Activated B cell treated with CpG ODN at 0.5 μM for 24 hours (primary cell): ENCODE measurements at regions not wholly inside any gene's neighbourhood (a gene's known extent, or its start where the extent isn't known, plus 50 kb on each side); places are given as distances from the start of the nearest gene placed in this dataset.

Experiments used
- ATAC-seq: fragments of 200-7000 bp; cut with Tn5 transposase; one replicate; pipeline ENCODE4 v1.10.0; 2021; ENCODE audit warnings: low read depth, mild to moderate bottlenecking, moderate library complexity
- CTCF ChIA-PET: fragments of 350-600 bp; sonication (Branson Sonifier 250); formaldehyde crosslinking; loops from one replicate; lab custom pipeline; 2021; ENCODE audit warnings: antibody characterized with exemption; lab: Charles Lee
- POLR2A ChIA-PET: fragments of 350-600 bp; sonication (Branson Sonifier 250); formaldehyde crosslinking; loops from one replicate; lab custom pipeline; 2021; ENCODE audit warnings: antibody characterized with exemption; lab: Charles Lee
- DNase-seq: peaks from one replicate; pipeline ENCODE4 v3.0.0; 2022
- H3K27ac Mint-ChIP-seq: one replicate; pipeline ENCODE4 v1.8.0; 2020; ENCODE audit warnings: mixed read lengths
- H3K27me3 Mint-ChIP-seq: one replicate; pipeline ENCODE4 v1.8.0; 2021; ENCODE audit warnings: mixed read lengths
- H3K36me3 Mint-ChIP-seq: one replicate; pipeline ENCODE4 v1.8.0; 2021; ENCODE audit warnings: low read depth, mixed read lengths
- H3K4me1 Mint-ChIP-seq: one replicate; pipeline ENCODE4 v1.8.0; 2021; ENCODE audit warnings: mixed read lengths
- H3K4me3 Mint-ChIP-seq: one replicate; pipeline ENCODE4 v1.8.0; 2020; ENCODE audit warnings: mild to moderate bottlenecking, mixed read lengths
- H3K9me3 Mint-ChIP-seq: one replicate; pipeline ENCODE4 v1.8.0; 2020; ENCODE audit warnings: mixed read lengths
- CTCF ChIP-seq: fragments of 200-600 bp; IDR thresholded peaks from one replicate; pipeline ENCODE4 v1.8.0; 2022; ENCODE audit warnings: antibody characterized with exemption, mild to moderate bottlenecking
- intact Hi-C: fragments of 100-400 bp; cut with micrococcal nuclease; formaldehyde crosslinking; loops from one replicate; pipeline ENCODE4 v1.15.1; 2024

GRCh38 chr18:10215446-10215845 lies 239.0 kb upstream of the APCDD1 start:
- Mint-ChIP-seq H3K27ac (no peak overlapping the region), H3K4me1 (peaks cover 9% of the 10 kb centered on the region), H3K9me3 (peaks cover 7% of the 10 kb centered on the region), H3K27me3 (no peaks in the 10 kb centered on the region), H3K36me3 (no peaks in the 10 kb centered on the region), H3K4me3 (no peak overlapping the region)
- no peak for TF ChIP-seq CTCF
- ATAC-seq (no peak), DNase-seq (no peak)
- CTCF ChIA-PET, result no interaction called here
- POLR2A ChIA-PET, result no interaction called here
- intact Hi-C loops, result no loop called here

GRCh38 chr18:10216791-10217190 lies 237.6 kb upstream of the APCDD1 start:
- ChIA-PET POLR2A (no interaction called here), CTCF (no interaction called here)
- H3K9me3 Mint-ChIP-seq, result peaks cover 12% of the 10 kb centered on the region

GRCh38 chr18:10217211-10217610 lies 237.2 kb upstream of the APCDD1 start:
- intact Hi-C loops, result no loop called here
- H3K4me3 Mint-ChIP-seq, result no peak overlapping the region
- peaks cover 9% of the 10 kb centered on the region for H3K4me1 Mint-ChIP-seq
- POLR2A ChIA-PET, result no interaction called here
- no peaks in the 10 kb centered on the region for H3K27me3 Mint-ChIP-seq
- DNase-seq (no peak), ATAC-seq (no peak)
- CTCF ChIA-PET, result no interaction called here
- H3K36me3 Mint-ChIP-seq, result no peaks in the 10 kb centered on the region
- no peak for TF ChIP-seq CTCF
- H3K9me3 Mint-ChIP-seq, result peaks cover 12% of the 10 kb centered on the region
- no peak overlapping the region for H3K27ac Mint-ChIP-seq

More at GRCh38 chr18:10216791-10217190, 237.6 kb upstream of the APCDD1 start:
- Mint-ChIP-seq H3K27ac (no peak overlapping the region), H3K36me3 (no peaks in the 10 kb centered on the region), H3K4me1 (peaks cover 9% of the 10 kb centered on the region), H3K27me3 (no peaks in the 10 kb centered on the region), H3K4me3 (no peak overlapping the region)
- DNase-seq (no peak), ATAC-seq (no peak)
- TF ChIP-seq CTCF, result no peak
- intact Hi-C loops, result no loop called here

GRCh38 chr18:10225300-10225699 lies 229.1 kb upstream of the APCDD1 start:
- no peaks in the 10 kb centered on the region for H3K4me1 Mint-ChIP-seq
- intact Hi-C loops, result no loop called here
- no peak for DNase-seq
- H3K36me3 Mint-ChIP-seq, result no peaks in the 10 kb centered on the region
- H3K27ac Mint-ChIP-seq, result no peak overlapping the region
- H3K27me3 Mint-ChIP-seq, result no peaks in the 10 kb centered on the region
- peaks cover 12% of the 10 kb centered on the region for H3K9me3 Mint-ChIP-seq
- ATAC-seq, result no peak
- no peak overlapping the region for H3K4me3 Mint-ChIP-seq
- no peak for TF ChIP-seq CTCF
- POLR2A ChIA-PET, result no interaction called here
- CTCF ChIA-PET, result no interaction called here

GRCh38 chr18:10226971-10227370 lies 227.5 kb upstream of the APCDD1 start:
- POLR2A ChIA-PET, result no interaction called here
- no peak for DNase-seq
- H3K4me1 Mint-ChIP-seq, result peaks cover 5% of the 10 kb centered on the region
- H3K4me3 Mint-ChIP-seq, result no peak overlapping the region
- H3K36me3 Mint-ChIP-seq, result no peaks in the 10 kb centered on the region
- H3K9me3 Mint-ChIP-seq, result peaks cover 10% of the 10 kb centered on the region
- no peaks in the 10 kb centered on the region for H3K27me3 Mint-ChIP-seq
- ATAC-seq, result no peak
- CTCF ChIA-PET, result no interaction called here
- no peak for TF ChIP-seq CTCF
- H3K27ac Mint-ChIP-seq, result no peak overlapping the region
- intact Hi-C loops, result no loop called here
